PC-3 (cell line): ENCODE measurements at regions not wholly inside any gene's neighbourhood (a gene's known extent, or its start where the extent isn't known, plus 50 kb on each side); places are given as distances from the start of the nearest gene placed in this dataset.

Source experiments
- ATAC-seq: fragments of 200-7000 bp; cut with Tn5 transposase; 2 replicates; pipeline ENCODE4 v1.9.1; 2020; ENCODE audit warnings: mild to moderate bottlenecking, moderate library complexity
- BruUV-seq: library from RNA; stranded (reverse); fragments of 400-500 nt; replicated peaks from 2 replicates; lab custom pipeline; 2021; lab: Mats Ljungman, UMichigan
- CTCF ChIA-PET: fragments of 300-600 bp; sonication (Branson Sonifier 250); formaldehyde crosslinking; loops from one replicate; lab custom pipeline; 2022; ENCODE audit warnings: antibody characterized with exemption; lab: Charles Lee
- POLR2A ChIA-PET: fragments of 300-600 bp; sonication (Branson Sonifier 250); formaldehyde crosslinking; loops from one replicate; lab custom pipeline; 2022; ENCODE audit warnings: antibody characterized with exemption; ENCODE audit not compliant: unreplicated experiment; lab: Charles Lee
- DNase-seq: peaks from one replicate; pipeline ENCODE4 v3.0.0-alpha.2; 2015
- H2AFZ ChIP-seq: fragments of 300-600 bp; sonication (generic); 2 replicates; pipeline ENCODE4 v1.6.0; 2016; ENCODE audit warnings: antibody characterized with exemption, low read length
- H3F3A ChIP-seq: fragments of 300-600 bp; sonication (generic); one replicate; pipeline ENCODE4 v1.6.0; 2017; ENCODE audit warnings: antibody characterized with exemption, low read length, control low read depth, mild to moderate bottlenecking; ENCODE audit not compliant: unreplicated experiment
- H3K27ac ChIP-seq: fragments of 300-600 bp; sonication (generic); 2 replicates; pipeline ENCODE4 v1.5.1; 2016; ENCODE audit warnings: mild to moderate bottlenecking, low read length
- H3K27me3 ChIP-seq: fragments of 300-600 bp; sonication (generic); 2 replicates; pipeline ENCODE4 v1.6.1; 2016; ENCODE audit warnings: low read length, mixed read lengths
- H3K36me3 ChIP-seq: fragments of 300-600 bp; sonication (generic); 2 replicates; pipeline ENCODE4 v1.6.1; 2016; ENCODE audit warnings: low read depth, mixed run types, low read length, mixed read lengths
- H3K4me1 ChIP-seq: fragments of 300-600 bp; sonication (generic); 2 replicates; pipeline ENCODE4 v1.5.1; 2016; ENCODE audit warnings: low read length; ENCODE audit not compliant: insufficient read depth
- H3K4me2 ChIP-seq: fragments of 300-600 bp; sonication (generic); 2 replicates; pipeline ENCODE4 v1.6.0; 2016; ENCODE audit warnings: low read length
- H3K4me3 ChIP-seq: fragments of 300-600 bp; sonication (generic); 2 replicates; pipeline ENCODE4 v1.5.1; 2016; ENCODE audit warnings: mild to moderate bottlenecking, low read length, mixed read lengths
- H3K79me2 ChIP-seq: fragments of 300-600 bp; sonication (generic); 2 replicates; pipeline ENCODE4 v1.6.1; 2017; ENCODE audit warnings: low read length, mixed read lengths
- H3K9ac ChIP-seq: fragments of 300-600 bp; sonication (generic); 2 replicates; pipeline ENCODE4 v1.6.0; 2016; ENCODE audit warnings: mild to moderate bottlenecking, low read length
- H3K9me2 ChIP-seq: fragments of 300-600 bp; sonication (generic); replicated peaks from 2 replicates; pipeline ENCODE4 v1.6.1; 2016; ENCODE audit warnings: mixed run types, low read length, mixed read lengths
- H3K9me3 ChIP-seq: fragments of 300-600 bp; sonication (generic); 2 replicates; pipeline ENCODE4 v1.6.1; 2016; ENCODE audit warnings: low read length, mixed read lengths
- H4K20me1 ChIP-seq: fragments of 300-600 bp; sonication (generic); 2 replicates; pipeline ENCODE4 v1.6.1; 2016; ENCODE audit warnings: low read length, mixed read lengths
- CTCF ChIP-seq: fragments of 300-600 bp; sonication (generic); conservative IDR thresholded peaks from 2 replicates; pipeline ENCODE4 v1.5.1; 2017; ENCODE audit warnings: antibody characterized with exemption, low read depth, mild to moderate bottlenecking, low read length
- EZH2 ChIP-seq: fragments of 300-600 bp; sonication (generic); IDR thresholded peaks from one replicate; pipeline ENCODE4 v1.6.1; 2017; ENCODE audit warnings: antibody characterized with exemption, mild to moderate bottlenecking, low read length; ENCODE audit not compliant: unreplicated experiment
- EZH2phosphoT487 ChIP-seq: fragments of 300-600 bp; sonication (generic); IDR thresholded peaks from 2 replicates; pipeline ENCODE4 v1.6.1; 2018; ENCODE audit warnings: mild to moderate bottlenecking, antibody characterized with exemption, low read length, borderline replicate concordance
- intact Hi-C: fragments of 100-400 bp; cut with micrococcal nuclease; formaldehyde crosslinking; loops from 2 replicates; pipeline ENCODE4 v1.9.0; 2023

DNA sequence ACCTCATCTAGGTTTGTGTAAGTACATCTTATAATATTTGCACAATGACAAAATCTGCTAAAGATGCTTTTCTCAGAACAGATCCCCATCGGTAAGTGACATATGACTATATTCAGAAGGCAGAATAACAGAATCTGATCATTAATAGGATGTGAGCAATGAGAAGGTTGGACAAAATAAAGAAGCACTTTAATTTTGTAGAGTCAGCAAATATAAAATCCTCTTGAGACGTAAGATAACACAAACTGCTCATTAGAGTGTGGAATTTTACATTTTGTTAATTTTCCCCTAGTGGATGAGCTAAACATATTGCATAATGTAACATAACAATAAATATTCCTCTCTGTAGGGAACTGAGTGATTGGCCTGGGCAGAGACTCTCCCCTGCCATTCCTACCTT lies 658.4 kb upstream of the ZP4 start:
- H3F3A ChIP-seq, result no peaks in the 10 kb centered on the region
- H3K4me2 ChIP-seq, result no peak overlapping the region
- no peaks in the 10 kb centered on the region for H3K4me1 ChIP-seq
- H3K36me3 ChIP-seq, result no peaks in the 10 kb centered on the region
- no peaks in the 10 kb centered on the region for H3K27me3 ChIP-seq
- intact Hi-C loops, result no loop called here
- ATAC-seq, result no peak
- H3K9me3 ChIP-seq, result no peaks in the 10 kb centered on the region
- ChIA-PET POLR2A (no interaction called here), CTCF (no interaction called here)
- H2AFZ ChIP-seq, result no peak overlapping the region
- no peaks in the 10 kb centered on the region for H4K20me1 ChIP-seq
- TF ChIP-seq EZH2phosphoT487 (no peak), CTCF (no peak), EZH2 (no peak)
- no peaks in the 10 kb centered on the region for H3K79me2 ChIP-seq
- no peak overlapping the region for H3K4me3 ChIP-seq
- H3K9ac ChIP-seq, result no peak overlapping the region
- H3K9me2 ChIP-seq, result no peaks in the 10 kb centered on the region
- H3K27ac ChIP-seq, result no peak overlapping the region
- DNase-seq, result no peak
- BruUV-seq, result no TSS peak

- Histone ChIP-seq H3K9ac (no peak overlapping the region), H3K79me2 (no peaks in the 10 kb centered on the region), H3K4me3 (no peak overlapping the region), H3K27ac (no peak overlapping the region), H3F3A (no peaks in the 10 kb centered on the region), H4K20me1 (no peaks in the 10 kb centered on the region), H2AFZ (no peak overlapping the region), H3K4me2 (no peak overlapping the region), H3K36me3 (no peaks in the 10 kb centered on the region), H3K9me3 (no peaks in the 10 kb centered on the region), H3K9me2 (no peaks in the 10 kb centered on the region), H3K4me1 (no peaks in the 10 kb centered on the region), H3K27me3 (no peaks in the 10 kb centered on the region)
- intact Hi-C loops, result no loop called here
- no peak for TF ChIP-seq CTCF
- TF ChIP-seq EZH2phosphoT487, result no peak
- TF ChIP-seq EZH2, result no peak
- BruUV-seq, result no TSS peak
- ATAC-seq, result no peak
- POLR2A ChIA-PET, result no interaction called here
- CTCF ChIA-PET, result no interaction called here
- no peak for DNase-seq
Measured at GRCh38 chr1:238546118-238546517, 655.4 kb upstream of the ZP4 start.

GRCh38 chr1:238537641-238538040 lies 646.9 kb upstream of the ZP4 start:
- Histone ChIP-seq H3K9ac (no peak overlapping the region), H3K36me3 (no peaks in the 10 kb centered on the region), H3K79me2 (no peaks in the 10 kb centered on the region), H3K9me3 (no peaks in the 10 kb centered on the region), H3K27ac (no peak overlapping the region), H3K27me3 (no peaks in the 10 kb centered on the region), H2AFZ (0 out of 2 replicates have a peak overlapping the region, but pooled peaks have one; percentile 22), H3K9me2 (no peaks in the 10 kb centered on the region), H4K20me1 (no peaks in the 10 kb centered on the region), H3F3A (no peaks in the 10 kb centered on the region), H3K4me3 (no peak overlapping the region), H3K4me2 (no peak overlapping the region), H3K4me1 (no peaks in the 10 kb centered on the region)
- BruUV-seq, result no TSS peak
- TF ChIP-seq EZH2 (no peak), CTCF (no peak), EZH2phosphoT487 (no peak)
- POLR2A ChIA-PET, result no interaction called here
- ATAC-seq (no peak), DNase-seq (no peak)
- intact Hi-C loops, result no loop called here
- CTCF ChIA-PET, result no interaction called here
